ENCODE measurements at regions not wholly inside any gene's neighbourhood (a gene's known extent, or its start where the extent isn't known, plus 50 kb on each side); places are given as distances from the start of the nearest gene placed in this dataset.
"Not testable (repeated sequence)": the region's sequence is repeated elsewhere in the genome, so short reads cannot be mapped to it uniquely, and the experiment has no call there.

DNA sequence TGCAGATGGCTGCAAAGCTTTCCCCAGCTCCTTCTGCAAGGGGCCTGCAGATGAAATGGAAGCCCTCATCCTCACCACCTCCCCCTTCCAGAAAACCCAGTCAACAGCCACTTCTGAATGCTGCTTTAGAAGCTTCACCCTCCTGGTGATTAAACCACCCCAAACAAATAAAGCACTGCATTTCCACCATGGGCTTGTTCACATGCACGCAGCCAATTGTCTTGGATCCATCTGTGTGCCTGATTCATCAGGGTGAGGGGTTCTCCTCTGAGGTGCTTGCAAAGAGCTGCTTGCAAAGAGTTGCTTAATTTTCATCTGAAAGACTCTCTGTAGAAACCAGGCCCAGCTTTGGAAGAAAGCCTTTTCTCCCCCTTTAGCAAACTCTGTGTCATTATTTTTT, 184.0 kb upstream of the OSBPL11 start:
- not testable (repeated sequence) for H3K36me3 Mint-ChIP-seq; H3K27me3 Mint-ChIP-seq (ENCODE audit: low read depth); ATAC-seq; DNase-seq (ENCODE audit: low spot score); H3K9me3 Mint-ChIP-seq; H3K4me3 Mint-ChIP-seq
- H3K4me1 Mint-ChIP-seq, result peaks cover 40% of the 10 kb centered on the region
- ChIA-PET CTCF (interaction anchor here (1.2 kb wide), 1 partner anchor 13 kb away, joined by 3 read pairs; no protein-coding TSS in a partner anchor), POLR2A (interaction anchor here (0.6 kb wide), 1 partner anchor 38 kb away, joined by 5 read pairs; no protein-coding TSS in a partner anchor)
- peak overlapping the region; percentile 97 for H3K27ac Mint-ChIP-seq

DNA sequence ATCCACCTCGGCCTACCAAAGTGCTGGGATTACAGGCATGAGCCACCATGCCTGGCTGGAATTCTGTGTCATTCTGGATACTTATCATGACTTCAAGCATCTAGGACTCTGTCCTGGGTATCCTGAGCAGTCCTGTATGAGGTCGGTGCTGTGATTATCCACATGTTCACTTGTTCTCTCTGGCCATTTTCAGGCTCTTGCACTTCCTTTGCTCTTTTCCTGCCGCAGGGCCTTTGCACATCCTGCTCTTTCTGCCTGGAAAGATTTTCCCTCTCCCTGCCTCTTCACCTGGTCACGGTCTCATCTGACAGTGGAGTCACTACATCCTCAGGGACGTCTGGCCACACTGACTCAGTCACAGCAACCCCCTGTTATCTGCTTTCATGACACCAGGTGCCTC, 184.6 kb upstream of the OSBPL11 start:
- H3K27me3 Mint-ChIP-seq (ENCODE audit: low read depth); H3K4me3 Mint-ChIP-seq; CTCF ChIA-PET; POLR2A ChIA-PET; DNase-seq (ENCODE audit: low spot score); ATAC-seq; H3K36me3 Mint-ChIP-seq; H3K9me3 Mint-ChIP-seq: not testable (repeated sequence)
- Mint-ChIP-seq H3K27ac (peak overlapping the region; percentile 57; the same call in 1 of the 2 replicates), H3K4me1 (peaks cover 40% of the 10 kb centered on the region)
- TF ChIP-seq GTF2I (CRISPR knock-in tag; conservative IDR thresholded peaks at IDR 0.05), result peak; percentile 62; the same call in 1 of the 2 replicates

DNA sequence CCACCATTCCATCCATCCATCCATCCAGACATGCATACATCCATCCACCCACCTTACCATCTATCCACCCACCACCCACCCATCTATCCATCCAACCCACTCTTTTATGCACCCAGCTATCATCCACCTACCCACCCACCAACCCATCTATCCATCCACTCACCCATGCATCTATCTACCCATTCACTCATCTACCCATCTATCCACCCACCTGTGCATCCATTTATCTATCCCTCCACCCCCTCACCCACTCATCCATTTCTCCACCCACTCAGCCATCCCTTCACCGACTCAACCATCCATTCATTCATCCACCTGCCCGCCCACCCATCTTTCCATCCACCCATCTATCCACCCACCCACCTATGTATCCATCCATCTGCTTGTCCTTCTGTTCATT, 186.4 kb upstream of the OSBPL11 start:
- POLR2A ChIA-PET; CTCF ChIA-PET; H3K36me3 Mint-ChIP-seq; H3K4me3 Mint-ChIP-seq; H3K9me3 Mint-ChIP-seq; H3K27me3 Mint-ChIP-seq (ENCODE audit: low read depth); H3K27ac Mint-ChIP-seq; DNase-seq (ENCODE audit: low spot score); ATAC-seq: not testable (repeated sequence)
- H3K4me1 Mint-ChIP-seq, result peaks cover 37% of the 10 kb centered on the region

DNA sequence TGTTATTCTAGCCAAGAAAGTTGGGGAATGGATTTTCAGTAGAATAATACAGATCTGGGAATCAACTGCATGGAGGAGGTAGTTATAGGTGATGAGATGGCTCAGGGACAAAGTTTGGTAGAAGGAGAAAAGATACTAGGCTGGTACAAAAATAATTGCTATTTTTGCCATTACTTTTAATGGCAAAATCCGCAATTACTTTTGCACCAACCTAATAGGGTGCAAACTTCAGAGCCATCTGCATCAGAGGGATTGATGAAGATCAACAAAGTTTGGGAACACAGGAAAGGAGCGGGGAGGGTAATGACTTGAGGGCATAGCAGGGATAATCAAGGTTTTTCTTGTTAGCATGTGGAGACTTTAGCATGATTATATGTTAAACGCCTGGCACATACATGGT, 178.7 kb upstream of the ROPN1B start:
- H3K4me1 Mint-ChIP-seq; DNase-seq (ENCODE audit: low spot score); H3K27ac Mint-ChIP-seq; CTCF ChIA-PET; POLR2A ChIA-PET; ATAC-seq; H3K4me3 Mint-ChIP-seq; H3K36me3 Mint-ChIP-seq; H3K27me3 Mint-ChIP-seq (ENCODE audit: low read depth): not testable (repeated sequence)
- H3K9me3 Mint-ChIP-seq, result peaks cover 22% of the 10 kb centered on the region

DNA sequence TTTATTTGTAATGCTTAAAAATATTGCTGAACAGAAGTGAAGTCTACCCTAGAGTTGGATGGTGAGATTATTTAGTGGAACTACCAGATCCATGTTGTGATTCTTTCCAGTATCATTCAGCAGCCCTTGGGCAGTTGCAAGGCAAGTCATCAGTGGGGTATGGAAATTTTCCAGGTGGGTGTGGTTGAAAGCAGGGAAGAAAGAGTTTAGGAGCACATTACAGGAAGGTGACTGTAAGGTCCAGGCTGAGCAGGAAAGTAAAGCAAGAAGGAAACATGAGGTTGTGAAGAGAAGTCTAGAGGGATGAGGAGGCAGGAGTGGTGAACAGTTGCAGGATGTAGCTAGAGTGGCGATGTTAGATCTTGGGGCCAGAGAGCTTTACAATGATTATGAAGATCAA, 178.0 kb upstream of the ROPN1B start:
- DNase-seq (ENCODE audit: low spot score); POLR2A ChIA-PET; ATAC-seq; H3K36me3 Mint-ChIP-seq; H3K27ac Mint-ChIP-seq; H3K27me3 Mint-ChIP-seq (ENCODE audit: low read depth); CTCF ChIA-PET; H3K4me3 Mint-ChIP-seq; H3K4me1 Mint-ChIP-seq: not testable (repeated sequence)
- H3K9me3 Mint-ChIP-seq, result peaks cover 22% of the 10 kb centered on the region

DNA sequence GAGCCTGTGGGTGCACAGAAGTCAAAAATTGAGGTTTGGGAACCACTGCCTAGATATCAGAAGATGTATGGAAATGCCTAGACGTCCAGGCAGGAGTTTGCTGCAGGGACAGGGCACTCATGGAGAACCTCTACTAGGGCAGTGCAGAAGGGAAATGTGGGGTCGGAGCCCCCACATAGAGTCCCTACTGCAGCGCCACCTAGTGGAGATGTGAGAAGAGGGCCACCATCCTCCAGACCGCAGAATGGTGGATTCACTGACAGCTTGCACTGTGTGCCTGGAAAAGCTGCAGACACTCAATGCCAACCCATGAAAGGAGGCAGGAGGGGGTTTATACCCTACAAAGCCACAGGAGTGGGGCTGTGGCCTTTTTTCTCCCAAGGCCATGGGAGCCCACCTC, 159.0 kb upstream of the ROPN1B start:
- peaks cover 58% of the 10 kb centered on the region for H3K36me3 Mint-ChIP-seq
- H3K4me3 Mint-ChIP-seq; H3K27ac Mint-ChIP-seq; H3K27me3 Mint-ChIP-seq (ENCODE audit: low read depth); POLR2A ChIA-PET; ATAC-seq; H3K4me1 Mint-ChIP-seq; CTCF ChIA-PET: not testable (repeated sequence)
- peak; percentile 42 for DNase-seq (ENCODE audit: low spot score)
- TF ChIP-seq, protein P1, sequence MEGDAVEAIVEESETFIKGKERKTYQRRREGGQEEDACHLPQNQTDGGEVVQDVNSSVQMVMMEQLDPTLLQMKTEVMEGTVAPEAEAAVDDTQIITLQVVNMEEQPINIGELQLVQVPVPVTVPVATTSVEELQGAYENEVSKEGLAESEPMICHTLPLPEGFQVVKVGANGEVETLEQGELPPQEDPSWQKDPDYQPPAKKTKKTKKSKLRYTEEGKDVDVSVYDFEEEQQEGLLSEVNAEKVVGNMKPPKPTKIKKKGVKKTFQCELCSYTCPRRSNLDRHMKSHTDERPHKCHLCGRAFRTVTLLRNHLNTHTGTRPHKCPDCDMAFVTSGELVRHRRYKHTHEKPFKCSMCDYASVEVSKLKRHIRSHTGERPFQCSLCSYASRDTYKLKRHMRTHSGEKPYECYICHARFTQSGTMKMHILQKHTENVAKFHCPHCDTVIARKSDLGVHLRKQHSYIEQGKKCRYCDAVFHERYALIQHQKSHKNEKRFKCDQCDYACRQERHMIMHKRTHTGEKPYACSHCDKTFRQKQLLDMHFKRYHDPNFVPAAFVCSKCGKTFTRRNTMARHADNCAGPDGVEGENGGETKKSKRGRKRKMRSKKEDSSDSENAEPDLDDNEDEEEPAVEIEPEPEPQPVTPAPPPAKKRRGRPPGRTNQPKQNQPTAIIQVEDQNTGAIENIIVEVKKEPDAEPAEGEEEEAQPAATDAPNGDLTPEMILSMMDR (IDR thresholded peaks at IDR 0.05), result peak; percentile 67
- H3K9me3 Mint-ChIP-seq, result peaks cover 72% of the 10 kb centered on the region

DNA sequence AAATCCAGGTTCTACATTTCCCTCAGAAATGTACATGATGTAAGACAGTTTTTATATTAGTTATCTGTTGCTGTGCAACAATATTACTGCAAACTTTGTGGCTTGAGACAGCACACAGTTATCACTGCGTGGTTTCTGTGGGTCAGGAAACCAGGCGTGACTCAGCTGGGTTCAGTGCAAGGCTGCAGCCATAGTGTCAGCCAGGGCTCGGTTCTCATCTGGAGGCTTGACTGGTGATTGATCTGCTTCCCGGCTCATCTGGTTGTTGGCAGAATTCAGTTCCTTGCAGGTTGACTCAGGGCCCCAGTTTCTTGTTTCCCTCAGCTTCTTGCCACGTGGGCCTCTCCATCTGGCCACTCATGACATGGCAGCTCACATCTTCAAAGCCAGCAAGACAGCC, 146.8 kb upstream of the ROPN1B start:
- H3K4me1 Mint-ChIP-seq; ATAC-seq; DNase-seq (ENCODE audit: low spot score); H3K27ac Mint-ChIP-seq; POLR2A ChIA-PET; H3K27me3 Mint-ChIP-seq (ENCODE audit: low read depth); H3K4me3 Mint-ChIP-seq: not testable (repeated sequence)
- H3K36me3 Mint-ChIP-seq, result peaks cover 22% of the 10 kb centered on the region
- H3K9me3 Mint-ChIP-seq, result peaks cover 28% of the 10 kb centered on the region
- CTCF ChIA-PET, result interaction anchor here (1.0 kb wide), 1 partner anchor 55 kb away, joined by 3 read pairs; no protein-coding TSS in a partner anchor

DNA sequence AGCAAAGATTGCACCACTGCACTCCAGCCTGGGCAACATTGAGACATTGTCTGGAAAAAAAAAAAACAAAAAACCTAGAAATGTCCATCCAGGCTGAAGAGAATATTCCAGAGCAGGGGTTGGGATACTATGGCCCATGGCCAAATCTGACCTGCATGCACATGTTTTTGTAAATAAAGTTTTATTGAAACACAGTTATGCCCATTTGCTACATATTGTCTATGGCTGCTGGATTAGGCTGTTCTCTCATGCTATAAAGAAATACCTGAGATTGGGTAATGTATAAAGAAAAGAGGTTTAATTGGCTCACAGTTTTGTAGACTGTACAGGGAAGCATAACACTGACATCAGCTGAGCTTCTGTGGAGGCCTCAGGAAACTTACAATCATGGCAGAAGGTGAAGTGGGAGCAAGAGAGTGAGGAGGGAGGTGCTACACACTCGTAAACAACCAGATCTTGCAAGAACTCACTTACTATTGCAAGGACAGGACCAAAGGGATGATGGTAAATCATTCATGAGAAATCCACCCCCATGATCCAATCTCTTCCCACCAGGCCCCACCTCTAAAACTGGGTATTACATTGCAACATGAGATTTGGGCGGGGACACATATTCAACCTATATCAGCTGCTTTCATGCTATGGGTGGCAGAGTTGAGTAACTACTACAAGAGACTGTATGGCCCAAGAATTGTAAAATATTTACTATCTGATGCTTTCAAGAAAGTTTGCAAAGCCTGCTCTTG, 137.8 kb upstream of the ROPN1B start:
- Mint-ChIP-seq H3K4me1 (peaks cover 26% of the 10 kb centered on the region), H3K9me3 (peaks cover 33% of the 10 kb centered on the region), H3K36me3 (peaks cover 26% of the 10 kb centered on the region)
- H3K27ac Mint-ChIP-seq; ATAC-seq; H3K27me3 Mint-ChIP-seq (ENCODE audit: low read depth); H3K4me3 Mint-ChIP-seq; CTCF ChIA-PET; POLR2A ChIA-PET; DNase-seq (ENCODE audit: low spot score): not testable (repeated sequence)

DNA sequence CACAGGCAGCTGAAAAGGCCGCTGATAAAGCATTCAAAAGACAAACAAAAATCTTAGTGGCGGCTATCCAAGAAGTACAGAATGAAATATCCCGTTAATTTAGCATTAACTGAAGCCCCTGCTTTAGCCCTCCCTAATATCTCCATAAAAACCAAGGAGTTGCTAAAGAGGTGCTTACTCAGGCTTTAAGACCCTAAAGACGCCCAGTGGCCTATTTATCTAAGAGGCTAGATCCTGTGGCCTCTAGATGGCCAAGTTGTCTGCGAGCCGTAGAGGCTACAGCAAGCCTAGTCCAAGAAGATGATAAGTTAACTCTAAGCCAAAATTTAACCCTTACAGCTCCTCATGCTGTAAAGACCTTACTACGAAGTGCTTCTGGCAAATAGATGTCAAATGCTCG, 133.4 kb upstream of the ROPN1B start:
- CTCF ChIA-PET; H3K9me3 Mint-ChIP-seq; H3K36me3 Mint-ChIP-seq; H3K27me3 Mint-ChIP-seq (ENCODE audit: low read depth); H3K27ac Mint-ChIP-seq; POLR2A ChIA-PET; DNase-seq (ENCODE audit: low spot score); ATAC-seq; H3K4me3 Mint-ChIP-seq: not testable (repeated sequence)
- H3K4me1 Mint-ChIP-seq, result peaks cover 41% of the 10 kb centered on the region

DNA sequence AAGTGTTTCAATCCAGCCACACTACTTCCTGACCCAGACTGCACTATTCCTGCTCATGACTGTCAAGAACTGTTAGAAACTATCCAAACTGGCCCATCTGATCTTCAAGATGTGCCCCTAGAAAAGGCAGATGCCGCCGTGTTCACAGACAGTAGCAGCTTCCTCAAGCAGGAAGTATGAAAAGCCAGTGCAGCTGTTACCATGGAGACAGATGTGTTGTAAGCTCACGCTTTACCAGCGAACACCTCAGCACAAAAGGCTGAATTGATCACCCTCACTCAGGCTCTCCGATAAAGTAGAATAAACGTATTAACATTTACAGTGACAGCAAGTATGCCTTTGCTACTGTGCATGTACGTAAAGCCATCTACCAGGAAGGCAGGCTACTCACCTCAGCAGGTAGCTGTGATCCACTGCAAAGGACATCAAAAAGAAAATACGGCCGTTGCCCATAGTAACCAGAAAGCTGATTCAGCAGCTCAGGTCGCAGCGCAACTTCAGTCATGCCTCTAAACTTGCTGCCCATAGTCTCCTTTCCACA, 132.9 kb upstream of the ROPN1B start:
- peaks cover 41% of the 10 kb centered on the region for H3K4me1 Mint-ChIP-seq
- H3K9me3 Mint-ChIP-seq; ATAC-seq; H3K36me3 Mint-ChIP-seq; POLR2A ChIA-PET; H3K27me3 Mint-ChIP-seq (ENCODE audit: low read depth); H3K4me3 Mint-ChIP-seq: not testable (repeated sequence)
- DNase-seq (ENCODE audit: low spot score), result peak; percentile 19
- CTCF ChIA-PET, result interaction anchor here (0.9 kb wide), 1 partner anchor 70 kb away, joined by 3 read pairs; no protein-coding TSS in a partner anchor
- H3K27ac Mint-ChIP-seq, result 0 out of 2 replicates have a peak overlapping the region, but pooled peaks have one; percentile 7

DNA sequence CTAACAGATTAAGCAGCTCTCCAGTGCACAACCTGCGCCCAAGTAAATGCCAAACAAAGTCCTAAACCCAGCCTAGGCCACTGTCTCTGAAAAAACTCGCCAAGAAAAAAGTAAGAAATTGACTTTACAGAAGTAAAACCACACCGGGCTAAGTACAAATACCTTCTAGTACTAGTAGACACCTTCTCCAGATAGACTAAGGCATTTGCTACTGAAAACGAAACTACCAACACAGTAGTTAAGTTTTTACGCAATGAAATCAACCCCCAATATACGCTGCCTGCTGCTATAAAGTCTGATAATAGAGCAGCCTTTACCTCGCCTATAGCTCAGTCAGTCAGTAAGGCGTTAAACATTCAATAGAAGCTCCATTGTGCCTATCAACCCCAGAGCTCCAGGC, 132.2 kb upstream of the ROPN1B start:
- Mint-ChIP-seq H3K4me1 (peaks cover 35% of the 10 kb centered on the region), H3K27ac (0 out of 2 replicates have a peak overlapping the region, but pooled peaks have one; percentile 14)
- H3K36me3 Mint-ChIP-seq; ATAC-seq; H3K27me3 Mint-ChIP-seq (ENCODE audit: low read depth); H3K9me3 Mint-ChIP-seq; DNase-seq (ENCODE audit: low spot score); POLR2A ChIA-PET; H3K4me3 Mint-ChIP-seq: not testable (repeated sequence)
- CTCF ChIA-PET, result interaction anchor here (0.9 kb wide), 1 partner anchor 70 kb away, joined by 3 read pairs; no protein-coding TSS in a partner anchor
